NCI-H345 treated with DMSO at 0.1 percent for 48 hours (cell line): ENCODE measurements at regions not wholly inside any gene's neighbourhood (a gene's known extent, or its start where the extent isn't known, plus 50 kb on each side); places are given as distances from the start of the nearest gene placed in this dataset.

ENCODE experiments used
- DNase-seq: peaks from one replicate; lab custom pipeline; 2025; ENCODE audit not compliant: unreplicated experiment; lab: John Stamatoyannopoulos, UW

DNA sequence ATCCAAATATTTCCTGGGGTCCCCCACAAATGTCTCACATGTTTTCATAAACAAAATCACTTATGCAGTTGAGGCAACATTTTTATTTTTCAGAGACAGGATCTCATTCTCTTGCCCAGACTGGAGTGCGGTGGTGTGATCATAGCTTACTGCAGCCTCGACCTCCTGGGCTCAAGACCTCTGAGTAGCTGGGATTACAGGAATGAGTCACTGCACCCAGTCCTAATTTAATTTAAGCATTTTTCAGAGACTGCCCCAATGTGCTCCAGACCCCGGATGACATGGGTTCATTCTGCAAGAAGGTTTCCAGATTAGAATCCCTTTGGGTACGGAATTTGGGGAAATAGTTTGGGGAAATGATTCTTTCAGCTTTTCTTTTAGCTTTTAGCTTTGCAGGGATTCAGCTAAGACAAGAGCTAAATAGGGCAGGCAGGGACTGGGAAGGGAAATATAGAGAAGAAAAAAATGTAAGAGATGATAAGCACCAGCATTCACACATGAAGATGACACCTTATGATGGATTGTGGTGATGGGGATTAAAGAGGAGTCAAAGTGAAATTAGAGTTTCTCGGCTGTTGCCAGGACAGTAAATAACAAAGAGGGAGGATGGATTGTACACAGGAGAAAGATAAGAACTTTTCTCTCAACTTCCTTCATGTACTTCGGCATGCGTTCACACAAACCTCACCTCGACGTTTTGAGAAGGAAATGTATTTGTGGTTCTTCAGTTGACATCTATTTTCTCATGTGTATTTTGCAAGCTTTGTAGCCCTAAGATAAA is 169.4 kb upstream of the TAB2 start:
- DNase-seq: no peak

DNA sequence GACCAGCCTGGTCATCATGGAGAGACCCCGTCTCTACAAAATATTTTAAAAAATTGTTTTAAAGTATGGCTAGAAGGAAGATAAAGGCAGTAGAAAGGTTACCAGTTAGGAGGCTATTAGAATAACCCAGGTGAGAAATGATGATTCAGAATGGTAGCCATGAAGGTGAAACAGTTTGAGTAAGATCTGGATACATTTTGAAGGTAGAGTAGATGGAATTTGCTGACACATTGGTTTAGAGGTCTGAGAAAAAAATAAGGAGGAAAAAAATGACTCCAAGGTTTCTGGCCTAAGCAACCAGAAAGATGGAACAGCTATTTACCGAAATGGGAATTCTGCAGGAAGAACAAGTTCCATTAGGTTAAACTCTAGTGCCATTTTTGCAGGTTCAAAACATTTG is 167.9 kb upstream of the TAB2 start:
- DNase-seq: no peak

DNA sequence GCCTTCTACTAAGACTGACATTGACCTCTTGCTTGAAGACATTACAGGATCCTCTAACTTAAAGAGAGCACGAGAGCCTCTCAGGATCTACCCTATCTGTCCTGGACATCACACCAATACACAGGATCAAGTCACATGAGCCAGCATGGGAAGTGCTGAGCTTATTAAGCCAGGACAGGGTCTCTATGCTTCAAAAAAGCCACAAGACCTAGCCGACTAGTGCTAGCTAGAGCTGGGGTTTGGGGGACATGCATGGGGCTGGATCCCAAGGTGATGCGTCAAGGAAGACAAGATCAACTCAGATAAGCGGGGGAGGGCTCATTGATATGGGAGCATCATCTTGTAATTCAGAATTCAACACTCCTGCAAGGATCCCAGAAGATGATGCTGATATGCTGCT is 167.2 kb upstream of the TAB2 start:
- no peak for DNase-seq

DNA sequence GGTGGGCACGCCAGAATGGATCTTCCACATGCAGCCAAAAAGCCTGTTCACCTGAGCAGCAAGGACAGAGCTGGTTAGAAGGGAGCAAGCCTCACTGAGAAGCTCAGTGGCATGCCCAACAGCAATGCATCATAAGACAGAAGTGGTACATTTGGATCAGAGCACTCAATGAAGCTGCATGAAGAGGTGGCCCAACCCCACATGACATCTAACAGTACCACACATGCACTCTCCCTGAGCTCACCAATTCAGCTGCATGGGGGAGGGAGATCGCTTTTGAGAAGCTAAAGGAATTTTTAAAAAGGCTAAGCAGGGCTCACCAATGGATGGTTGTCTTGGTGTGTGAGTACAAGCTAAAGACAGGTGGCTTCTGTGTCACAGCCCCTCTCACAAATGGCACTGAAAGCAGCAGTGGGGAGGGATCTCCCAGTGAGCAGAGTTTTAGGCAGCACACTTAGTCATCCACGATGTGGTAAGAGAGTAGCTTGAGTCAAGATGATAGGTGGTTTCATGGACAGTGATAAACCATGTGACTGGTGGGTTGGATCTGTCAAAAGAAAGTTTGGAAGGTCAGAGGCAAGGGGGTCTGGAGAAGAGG is 166.6 kb upstream of the TAB2 start:
- DNase-seq: no peak

DNA sequence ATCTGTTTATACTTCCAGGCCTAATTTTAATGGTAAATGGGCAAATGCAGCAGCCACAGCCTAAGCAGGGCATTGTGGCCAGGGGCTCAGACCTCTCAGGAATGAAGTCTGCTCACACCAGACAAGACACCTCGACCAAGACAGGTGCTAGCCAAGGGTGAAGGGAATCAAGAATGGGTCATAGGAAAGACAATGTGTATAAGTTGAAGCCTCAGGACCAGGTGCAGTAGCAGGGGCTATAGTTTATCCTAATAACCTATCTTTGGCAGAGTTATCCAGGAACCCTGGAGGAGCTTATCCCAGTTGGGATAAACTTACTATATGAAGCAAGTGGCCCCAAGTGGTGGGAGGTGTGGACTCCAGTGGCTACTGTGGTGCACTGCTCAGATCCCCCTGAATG is 165.0 kb upstream of the TAB2 start:
- DNase-seq: no peak

DNA sequence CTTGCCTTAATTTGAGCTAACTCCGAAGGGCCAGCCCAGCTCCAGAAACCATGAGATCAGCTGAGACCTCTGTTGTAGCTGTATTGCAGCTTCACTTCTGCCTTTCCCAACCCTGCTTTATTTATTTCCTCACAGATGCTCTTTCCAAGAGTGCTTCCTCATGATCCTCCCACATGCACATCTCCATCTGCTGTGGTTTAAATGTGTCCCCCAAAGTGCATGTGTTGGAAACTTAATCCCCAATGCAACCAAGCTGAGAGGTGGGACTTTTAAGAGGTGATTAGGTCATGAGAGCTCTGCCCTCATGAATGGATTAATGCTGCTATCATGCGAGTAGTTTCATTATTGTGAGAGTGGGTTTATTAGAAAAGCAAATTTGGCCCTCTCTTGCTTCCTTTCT is 164.4 kb upstream of the TAB2 start:
- no peak for DNase-seq

DNA sequence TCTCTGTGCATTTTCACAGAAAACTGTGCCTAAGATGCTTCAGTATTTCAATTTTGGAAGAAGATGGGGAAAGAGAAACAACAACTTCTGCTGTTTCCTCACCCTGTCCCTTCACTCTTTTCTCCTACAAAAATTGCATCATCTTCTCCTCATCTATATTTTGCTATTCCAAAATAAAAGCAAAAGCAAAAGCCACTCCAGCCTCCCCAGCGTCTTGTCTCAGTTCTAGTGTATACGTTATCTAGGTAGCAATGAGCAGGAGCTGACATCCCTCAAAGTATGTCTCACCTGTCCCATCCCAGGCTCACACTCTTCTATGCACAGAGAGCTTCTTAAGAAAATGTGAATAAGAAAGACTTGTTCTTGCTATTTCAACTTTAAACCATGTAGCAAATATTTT is 163.8 kb upstream of the TAB2 start:
- no peak for DNase-seq

DNA sequence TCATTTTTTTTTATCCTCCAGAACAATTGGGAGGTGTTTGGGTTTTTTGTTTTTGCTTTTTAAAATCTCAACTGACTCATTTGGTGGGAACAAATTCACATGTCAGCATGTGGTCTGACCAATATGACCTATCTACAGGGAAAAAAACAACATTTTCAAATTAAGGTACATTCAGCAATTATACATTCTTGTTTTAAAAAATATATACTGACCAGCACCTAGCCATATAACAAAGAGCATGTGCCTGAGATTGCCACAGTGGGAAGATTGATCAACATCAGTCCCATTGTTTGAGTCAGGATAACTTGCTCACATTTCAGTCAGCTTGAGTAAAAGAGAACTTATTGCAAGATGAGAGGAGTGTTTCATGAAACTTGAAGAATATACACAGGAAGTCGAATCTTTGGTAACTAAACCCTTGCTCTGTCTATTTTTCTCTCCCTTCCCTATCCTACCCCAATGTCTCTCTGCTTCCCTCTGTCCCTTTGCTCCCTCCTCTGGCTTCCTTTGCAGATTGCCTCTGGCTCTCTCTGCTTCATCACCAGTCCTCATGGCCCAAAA is 163.2 kb upstream of the TAB2 start:
- DNase-seq: no peak

DNA sequence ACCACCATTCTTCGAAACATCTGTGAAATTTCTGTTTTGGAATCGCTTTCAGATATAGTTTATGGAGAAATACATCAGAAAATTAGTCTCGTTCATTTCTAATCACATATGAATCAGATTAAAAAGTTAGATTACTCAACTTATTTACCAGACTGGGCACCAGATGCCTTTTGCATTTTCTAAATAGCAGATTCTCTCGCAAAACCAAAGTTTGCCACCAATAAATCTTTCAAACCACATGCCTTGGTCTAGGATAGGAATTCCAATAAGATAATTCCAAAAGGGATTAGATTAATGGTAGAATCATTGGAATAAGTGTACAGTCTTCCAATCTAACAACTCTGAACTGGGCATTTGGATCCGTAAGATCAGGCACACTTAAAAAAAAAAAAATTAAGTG is 160.4 kb upstream of the TAB2 start:
- no peak for DNase-seq

DNA sequence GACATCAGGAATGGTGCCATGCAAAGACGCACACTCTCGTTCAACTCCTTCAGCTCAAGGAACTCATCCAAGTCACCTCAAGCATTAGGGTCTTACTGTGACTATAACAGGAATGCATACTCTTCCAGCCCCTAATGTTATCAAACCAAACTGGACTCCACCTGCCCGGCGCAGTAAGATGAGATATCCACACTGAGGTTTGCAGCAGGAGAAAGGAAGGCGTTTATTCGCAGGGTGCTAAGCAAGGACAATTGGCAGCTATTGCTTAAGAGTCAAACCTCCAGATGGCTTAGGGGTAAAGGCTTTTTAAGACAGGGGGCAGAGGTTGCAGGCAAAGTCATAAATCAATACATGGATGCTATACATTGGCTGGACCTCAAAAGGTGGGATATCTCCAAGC is 159.4 kb upstream of the TAB2 start:
- no peak for DNase-seq

DNA sequence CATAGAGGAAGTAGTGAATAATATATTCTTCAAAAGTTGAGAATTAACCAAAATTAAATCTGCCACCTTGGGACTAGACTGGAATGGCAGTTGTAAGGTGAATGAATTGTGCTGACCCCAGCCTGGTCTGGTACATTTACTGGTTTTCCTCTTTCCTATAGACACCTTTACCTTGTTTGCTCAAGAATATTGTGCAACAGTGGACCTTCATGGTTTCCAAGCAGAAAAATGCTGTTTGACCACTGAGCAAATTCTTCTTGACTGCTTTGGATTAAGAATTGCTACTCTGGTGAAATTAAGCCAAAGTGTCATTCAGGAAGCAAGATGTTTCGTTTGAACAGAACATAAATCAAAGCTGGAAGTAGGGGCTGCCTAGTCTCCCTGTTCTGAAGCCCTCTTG is 156.6 kb upstream of the TAB2 start:
- no peak for DNase-seq

DNA sequence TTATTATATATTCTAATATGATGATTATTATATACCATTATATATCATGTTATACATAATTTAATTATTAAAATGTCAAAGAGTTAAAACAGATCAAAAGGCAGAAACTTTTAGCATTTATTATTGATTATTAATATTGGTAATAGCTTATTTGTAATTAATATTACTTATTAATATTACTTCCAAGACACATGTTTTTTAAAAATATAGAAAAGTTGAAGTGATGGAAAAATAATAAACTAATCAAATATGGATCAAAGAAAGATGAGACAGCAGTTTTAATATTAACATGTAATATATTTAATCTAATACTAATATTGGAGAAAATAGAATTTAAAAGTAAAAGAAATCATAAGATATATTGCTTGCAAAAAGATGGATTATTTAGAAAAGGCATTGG is 154.6 kb upstream of the TAB2 start:
- no peak for DNase-seq

DNA sequence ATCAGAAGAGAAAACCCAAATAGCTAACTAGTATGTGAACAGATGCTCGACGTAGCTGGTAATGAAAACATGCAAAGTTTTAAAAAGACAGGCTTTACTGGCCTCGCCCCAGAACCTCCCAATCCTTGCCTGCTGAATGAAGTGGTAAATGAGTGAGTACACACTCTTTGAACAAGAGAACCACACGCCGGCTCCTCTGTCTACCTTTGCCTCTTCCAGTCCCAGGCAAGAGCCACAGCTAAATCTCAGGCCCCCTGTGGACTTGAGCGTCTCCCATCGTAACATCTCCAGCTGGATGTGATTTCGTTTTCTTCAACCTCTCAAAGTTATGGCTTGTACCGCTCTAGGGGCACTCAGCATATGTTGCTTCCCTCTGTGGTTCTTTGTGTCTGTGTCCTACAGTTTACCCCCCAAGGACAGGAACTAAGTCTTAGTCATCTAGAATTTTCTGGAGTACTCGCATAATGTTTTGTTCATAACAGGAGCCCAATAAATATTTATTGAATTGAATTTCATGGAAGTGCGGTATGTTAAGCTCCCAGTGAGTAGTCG is 153.2 kb upstream of the TAB2 start:
- no peak for DNase-seq

DNA sequence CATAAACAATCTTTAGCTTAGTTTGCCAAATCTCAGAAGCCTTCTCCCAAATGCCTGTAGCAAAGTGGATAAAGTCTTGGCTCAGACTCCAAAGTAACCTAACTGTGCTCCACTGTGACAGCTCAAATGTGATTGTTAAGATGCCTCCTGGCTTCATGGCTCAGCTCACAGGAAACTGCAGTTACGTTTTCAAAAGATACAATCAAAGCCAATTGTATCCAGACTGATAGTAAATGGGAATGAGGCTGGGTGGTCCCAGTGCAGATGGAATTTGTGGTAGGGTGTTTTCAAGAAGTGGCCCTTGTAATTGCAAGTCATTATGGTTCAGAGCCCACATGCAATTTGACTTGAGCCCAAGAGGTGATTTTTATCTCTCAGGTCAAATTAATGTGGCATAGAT is 151.2 kb upstream of the TAB2 start:
- DNase-seq: no peak

DNA sequence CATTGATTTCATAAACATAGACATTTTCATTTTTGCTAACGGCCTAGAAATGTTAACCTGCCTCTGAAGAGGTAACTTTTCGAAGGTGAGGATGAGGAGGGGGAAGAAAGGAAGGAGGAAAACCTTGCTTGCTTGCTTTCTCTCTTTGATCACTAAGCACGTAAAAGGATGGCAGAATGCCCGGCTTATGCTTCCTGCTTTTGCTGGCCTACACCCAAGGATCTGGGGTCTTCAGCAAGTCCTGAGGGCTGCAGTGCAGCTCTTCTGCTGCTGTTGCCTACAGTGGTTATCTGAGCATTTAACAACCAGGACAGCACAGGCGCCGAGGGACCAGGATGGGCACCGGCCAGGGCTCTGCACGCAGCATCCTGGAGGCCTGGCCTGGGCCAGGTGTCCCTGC is 150.8 kb upstream of the TAB2 start:
- no peak for DNase-seq

DNA sequence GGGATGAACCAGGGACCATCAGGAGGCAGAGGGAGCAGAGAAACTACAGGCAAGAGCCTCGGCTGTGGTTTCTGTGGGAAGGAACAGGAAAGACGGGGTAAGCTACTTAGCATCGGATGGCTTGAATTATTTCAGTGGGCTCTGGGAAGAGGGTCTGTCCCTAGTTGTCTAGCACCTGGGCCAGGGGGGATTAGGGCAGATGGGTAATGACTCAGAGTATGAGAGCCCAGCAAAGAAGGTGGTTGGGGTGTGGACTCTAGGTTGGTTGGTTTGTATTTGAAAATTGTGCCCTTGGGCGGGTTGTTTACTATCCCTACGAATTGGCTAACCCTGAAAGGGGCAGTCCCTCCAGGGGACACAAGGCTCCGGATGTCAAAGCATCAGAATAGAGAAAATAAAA is 148.5 kb upstream of the TAB2 start:
- no peak for DNase-seq

DNA sequence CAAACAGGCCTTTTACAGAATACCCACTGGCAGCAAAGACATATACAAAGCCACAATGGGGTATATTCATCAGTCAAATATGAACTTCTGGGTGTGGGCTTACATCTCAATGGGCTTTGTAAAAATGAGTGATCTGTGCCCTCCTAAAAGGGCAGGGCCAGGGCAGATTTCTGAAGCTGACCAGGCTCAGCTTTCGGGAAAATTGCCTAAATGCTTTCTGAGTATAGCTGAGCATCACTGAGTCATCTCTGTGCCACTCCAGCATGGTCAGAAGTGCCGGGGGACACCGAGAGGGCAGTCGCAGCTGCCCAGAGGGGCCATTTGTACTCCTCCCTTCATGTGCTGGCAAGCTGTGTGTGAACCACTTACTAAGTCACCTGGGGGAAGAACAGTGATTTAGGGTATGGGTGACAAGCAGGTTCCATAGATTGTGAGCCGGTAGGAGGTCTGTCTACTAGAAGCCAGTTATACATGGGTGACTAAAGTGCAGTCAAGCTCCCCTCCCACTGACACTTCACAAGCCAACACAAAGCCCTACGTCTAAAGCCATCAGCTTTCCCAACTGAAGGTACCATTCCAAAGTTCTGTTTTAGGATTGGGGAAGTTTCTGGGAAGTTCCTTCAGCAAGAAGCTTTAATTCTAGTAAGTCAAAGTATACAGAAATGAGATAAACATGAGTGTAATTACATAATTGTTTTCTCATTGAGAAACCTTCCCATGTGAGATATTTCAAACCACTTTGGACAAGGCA is 147.6 kb upstream of the TAB2 start:
- DNase-seq: no peak

DNA sequence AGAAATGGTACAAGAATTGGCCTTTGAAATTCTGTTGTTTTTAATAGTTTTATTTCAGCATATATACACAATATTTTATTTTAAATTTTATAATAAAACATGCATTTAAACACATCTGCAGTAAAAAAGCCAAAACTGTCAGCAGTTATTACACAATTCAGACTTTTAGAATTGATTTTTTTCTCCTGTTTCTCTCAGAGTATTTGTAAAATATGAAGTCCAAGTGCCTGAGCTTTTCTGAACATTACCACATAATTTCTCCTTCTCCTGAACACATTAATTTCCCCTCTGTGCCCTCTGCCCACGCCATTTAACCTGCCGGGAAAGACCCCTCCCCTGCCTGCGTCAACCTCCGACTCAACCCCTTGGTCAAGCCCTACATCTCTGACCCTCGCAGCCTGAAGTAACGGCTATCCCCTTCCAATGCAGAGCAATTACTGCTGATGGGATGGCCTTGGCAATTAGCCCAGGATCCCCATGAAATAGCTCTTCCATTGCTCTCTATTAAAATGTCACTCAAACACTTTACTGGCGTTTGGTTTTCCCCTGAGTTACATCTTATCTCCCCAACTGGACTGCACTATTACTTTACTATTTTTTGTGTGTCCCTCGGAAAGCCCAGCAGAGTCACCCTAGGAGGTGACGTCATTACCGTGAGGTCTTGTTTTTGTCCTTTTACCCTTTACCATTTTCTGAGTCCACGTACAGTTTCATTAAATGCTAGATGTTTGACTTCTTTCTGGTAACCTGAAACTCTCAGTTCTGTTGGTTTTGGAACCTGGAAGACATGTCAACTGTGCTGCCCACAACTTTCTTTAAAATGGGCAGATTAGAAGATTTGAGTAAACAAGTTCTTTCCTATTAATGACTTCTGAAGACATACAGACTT is 146.7 kb upstream of the TAB2 start:
- DNase-seq: no peak

DNA sequence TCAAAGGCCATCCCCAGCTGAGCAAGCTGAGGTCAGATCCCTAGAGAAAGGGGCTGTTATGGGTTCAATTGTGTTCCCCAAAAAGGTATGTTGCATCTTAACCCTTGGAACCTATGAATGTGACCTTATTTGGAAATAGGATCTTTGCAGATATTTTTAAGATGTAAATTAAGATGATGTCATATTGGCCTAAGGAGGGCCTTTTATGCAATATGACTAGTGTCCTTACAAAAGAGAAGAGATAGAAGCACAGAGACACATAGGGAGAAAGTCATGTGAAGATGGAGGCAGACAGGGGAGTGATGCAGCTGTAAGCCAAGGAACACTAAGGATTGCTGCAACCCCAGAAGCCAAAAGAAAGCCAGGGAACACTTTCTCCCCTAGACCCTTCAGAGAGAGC is 144.3 kb upstream of the TAB2 start:
- no peak for DNase-seq

DNA sequence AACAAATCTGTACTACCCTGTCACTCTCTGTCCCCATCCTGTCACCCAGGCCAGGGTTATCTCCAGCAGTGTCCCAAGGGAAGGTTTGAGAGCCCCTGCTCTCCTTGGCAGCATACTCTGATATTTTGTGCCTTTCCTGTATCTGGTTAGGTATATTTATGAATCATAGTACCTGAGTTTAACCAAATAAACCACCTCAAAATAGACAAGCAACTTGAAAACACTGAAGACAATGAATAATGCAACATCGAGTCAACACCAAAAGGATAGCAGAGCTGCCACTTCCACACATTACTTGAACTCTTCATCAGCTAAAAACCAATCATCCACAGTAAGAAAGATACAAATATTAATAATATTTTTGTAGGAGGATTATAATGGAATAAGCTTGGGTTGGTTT is 142.6 kb upstream of the TAB2 start:
- no peak for DNase-seq
